ENCODE measurements at regions not wholly inside any gene's neighbourhood (a gene's known extent, or its start where the extent isn't known, plus 50 kb on each side); places are given as distances from the start of the nearest gene placed in this dataset.

GRCh38 chr7:33700001-33700899 lies 205.1 kb upstream of the BMPER start:
- no peak for DNase-seq

DNA sequence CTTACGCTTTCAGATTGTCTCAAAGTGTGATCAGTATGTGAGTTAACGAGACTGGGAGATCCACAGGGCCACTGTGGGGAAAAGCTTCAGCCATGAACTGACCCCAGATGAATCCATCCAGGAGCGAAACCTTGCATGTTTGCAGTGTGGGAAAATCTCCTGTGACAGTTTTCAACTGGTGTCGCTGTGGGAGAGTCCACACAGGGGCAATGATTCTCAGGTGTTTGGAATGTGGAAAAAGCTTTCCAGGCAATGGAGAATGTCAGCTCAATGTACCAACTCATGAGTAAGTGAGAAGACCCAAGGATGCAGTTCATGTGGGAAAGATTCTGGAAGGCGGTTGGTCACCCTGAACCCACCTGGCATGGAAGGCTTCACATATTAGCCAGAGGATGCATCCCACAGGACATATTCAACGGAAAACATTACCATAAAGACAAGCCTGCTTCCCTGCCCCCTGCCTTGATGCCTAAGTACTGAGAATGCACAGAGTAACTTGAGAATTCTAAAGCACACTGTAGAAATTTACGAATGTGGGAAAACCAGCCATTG lies 204.1 kb upstream of the BMPER start:
- DNase-seq, result no peak

DNA sequence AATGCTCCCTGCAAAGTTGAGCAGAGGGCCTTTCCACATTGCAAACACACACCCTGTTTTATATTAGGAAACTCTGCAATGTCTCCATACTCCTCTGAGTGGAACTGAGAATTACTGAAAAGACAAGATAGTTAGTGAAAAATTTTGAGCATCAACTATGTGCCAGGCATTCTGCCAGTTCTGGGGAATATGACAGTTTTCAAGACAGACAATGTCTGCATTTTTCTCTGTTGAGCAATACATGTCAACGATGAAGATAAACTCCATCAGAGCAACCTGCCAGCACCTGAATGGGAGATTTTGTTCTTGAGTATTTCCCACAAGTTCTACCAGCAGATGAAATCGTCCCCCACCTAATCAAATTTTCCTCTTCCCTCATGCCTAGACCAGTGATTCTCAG lies 203.4 kb upstream of the BMPER start:
- no peak for DNase-seq

- DNase-seq, result no peak
Observed at GRCh38 chr7:33702514-33703054, 202.8 kb upstream of the BMPER start.

DNA sequence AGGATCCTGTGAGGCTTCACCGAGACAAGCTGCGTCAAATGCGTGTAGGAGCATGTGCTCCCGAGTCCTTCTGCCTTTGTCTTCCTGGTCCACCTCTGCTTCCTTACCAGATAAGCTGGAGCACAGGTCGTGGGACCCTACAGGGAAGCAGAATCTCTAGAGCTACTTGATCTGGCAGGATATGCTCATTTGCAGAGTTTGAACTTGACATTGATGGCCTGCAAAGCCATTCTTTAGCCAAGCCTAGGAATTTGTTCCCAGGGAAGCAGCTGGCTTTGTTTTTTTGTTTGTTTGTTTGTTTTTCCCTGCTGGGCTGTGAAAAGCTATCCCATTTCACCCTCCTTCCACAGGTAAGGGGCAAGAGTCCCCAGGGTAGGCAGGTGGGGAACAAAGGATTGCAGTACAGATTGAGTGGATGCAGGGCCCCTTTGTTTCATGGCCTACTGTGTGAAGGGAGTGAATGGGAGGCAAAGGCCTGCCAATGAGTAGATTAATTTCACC lies 200.0 kb upstream of the BMPER start:
- no peak for DNase-seq

DNA sequence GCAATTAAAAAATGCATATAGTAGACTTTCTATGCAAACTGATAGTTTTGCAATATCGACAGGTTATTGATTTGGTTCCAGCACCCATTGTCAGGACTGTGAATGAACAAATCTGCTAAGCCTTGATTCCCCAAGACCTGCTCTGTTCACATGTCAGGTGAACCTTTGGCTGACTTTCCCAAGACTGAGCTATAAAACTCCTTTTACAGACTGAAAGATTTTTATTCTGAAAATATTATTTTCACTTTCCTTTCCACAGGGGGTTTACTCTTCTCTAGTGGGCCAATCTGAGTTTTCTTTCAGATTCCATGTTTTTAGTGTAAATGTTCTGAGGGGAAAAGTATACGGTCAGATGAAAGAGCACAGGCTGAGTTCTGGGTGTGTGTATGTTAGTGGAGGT lies 199.2 kb upstream of the BMPER start:
- no peak for DNase-seq

- DNase-seq, result no peak
Observed at GRCh38 chr7:33706771-33707200, 198.6 kb upstream of the BMPER start.

- no peak for DNase-seq
Observed at GRCh38 chr7:33707427-33707826, 197.9 kb upstream of the BMPER start.

DNA sequence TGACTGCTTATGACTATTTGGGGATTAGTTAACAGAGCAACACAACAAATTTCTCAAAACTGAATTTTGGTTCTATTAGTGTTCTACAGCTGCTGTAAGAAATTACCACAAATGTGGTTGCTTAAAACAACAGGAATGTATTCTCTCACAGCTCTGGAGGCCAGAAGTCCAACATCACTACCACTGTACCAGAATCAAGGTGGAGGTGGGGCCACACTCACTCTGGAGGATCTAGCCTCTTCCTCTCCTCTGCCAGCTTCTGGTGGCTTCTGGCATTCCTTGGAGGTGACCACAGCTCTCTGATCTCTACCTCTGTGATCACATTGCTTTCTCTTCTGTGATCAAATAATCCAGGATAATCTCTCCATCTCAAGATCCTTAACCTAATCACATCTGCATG lies 194.7 kb upstream of the BMPER start:
- DNase-seq, result no peak

GRCh38 chr7:33711231-33712019 lies 193.9 kb upstream of the BMPER start:
- DNase-seq, result no peak

DNA sequence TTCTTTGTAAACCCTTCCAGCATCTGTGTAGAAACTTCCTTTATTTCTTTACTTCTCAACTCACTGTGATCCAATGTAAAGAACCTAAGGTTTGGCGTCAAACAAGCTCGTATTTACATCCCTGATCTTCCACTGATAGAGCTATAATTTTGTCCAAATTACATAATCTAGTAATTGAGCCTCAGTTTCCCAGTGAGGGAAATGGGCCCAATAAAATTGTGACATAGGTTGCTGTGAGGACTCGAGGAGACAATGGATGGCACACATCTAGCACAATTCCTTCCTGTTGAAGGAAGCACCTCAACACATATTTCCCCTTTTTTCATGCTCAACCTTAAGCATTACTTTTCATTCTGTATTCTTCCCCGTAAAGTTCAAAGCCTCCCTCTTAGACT lies 193.3 kb upstream of the BMPER start:
- no peak for DNase-seq

DNA sequence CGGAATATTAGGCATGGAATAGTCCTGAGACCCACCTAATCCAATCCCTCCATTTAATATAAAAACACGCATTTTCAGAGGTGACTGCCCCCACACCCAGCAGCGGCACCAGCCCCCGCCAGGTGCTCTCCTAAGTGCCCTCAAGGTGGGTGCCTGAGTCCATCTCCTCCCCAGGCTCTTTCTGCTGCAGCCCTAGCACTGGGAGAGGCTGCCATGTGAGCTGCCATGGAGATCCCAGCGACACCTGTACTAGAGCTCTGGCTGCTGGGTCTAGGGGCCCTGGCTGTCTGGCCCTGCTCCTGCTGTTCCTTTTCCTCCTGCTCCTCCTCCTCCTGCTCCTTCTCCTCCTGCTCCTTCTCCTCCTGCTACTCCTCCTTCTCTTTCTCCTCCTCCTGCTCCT lies 191.1 kb upstream of the BMPER start:
- no peak for DNase-seq

DNA sequence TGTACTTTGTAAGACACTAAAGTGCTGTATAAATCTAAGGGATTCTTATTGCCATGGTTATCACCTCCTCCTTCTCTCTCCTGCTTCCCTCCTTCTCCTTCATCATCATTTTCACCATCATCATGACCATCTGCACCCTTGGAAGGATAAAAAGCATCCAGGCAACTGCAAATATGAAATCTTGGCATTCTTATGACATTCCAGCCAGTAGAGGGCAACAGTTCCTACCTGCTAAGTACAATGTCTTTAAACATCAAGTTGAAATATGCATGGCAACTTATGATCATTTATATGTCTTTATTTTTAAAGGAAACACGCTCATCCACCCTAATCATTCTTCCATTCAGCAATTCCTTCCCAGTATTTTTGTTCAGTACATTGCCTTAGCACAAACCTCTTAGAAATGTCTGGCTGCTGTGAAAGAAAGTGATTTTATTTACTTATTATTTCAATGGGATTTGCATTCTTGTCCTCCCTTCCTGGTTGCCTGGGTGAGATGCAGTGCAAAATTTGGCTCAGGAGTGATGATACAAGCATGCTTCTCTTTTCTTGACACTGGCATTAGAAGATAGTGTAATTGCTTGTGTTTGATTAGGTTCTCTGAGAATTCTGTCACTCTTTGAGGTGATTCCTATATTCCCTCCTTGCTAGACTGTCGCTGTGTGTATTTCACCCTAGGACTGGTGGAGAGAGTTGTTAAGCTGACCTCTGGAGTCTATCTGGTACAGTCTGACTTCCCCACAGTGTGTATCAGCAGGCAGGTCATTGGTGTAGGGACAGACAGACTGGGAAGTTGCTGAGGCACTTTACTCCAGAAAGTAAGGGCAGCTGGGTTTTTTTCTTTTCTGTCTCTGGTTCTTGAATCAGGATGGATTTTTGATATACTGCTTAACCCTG lies 188.5 kb upstream of the BMPER start:
- peak in 1 of 51 donors; percentile 25 for DNase-seq

DNA sequence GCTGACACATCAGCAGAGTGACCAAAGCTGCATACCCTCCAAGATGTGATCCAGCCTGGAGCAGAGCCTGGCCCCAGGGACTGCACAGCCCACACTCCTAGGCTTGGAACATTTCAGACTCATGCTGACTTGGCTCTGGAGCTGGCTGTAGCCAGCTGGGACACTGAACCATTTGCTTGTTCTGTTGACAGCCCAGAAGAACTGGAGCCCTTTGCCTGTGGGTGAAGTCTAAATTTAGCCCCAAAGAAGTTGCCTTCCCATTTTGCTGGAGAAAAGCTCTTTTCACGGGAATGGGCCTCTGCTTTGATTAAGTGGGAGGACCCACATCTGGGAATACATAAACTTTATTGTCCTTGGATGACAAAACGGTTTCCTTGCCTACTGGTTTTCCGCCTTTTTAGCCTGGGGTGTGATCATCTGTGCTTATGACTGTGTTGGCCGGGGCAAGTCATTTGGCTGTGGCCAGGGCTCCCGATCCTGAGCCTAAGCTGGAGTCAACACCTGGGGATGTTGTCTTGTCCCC lies 186.2 kb upstream of the BMPER start:
- peak in 23 of 51 donors; percentile 2 to 54 (median 16) for DNase-seq

DNA sequence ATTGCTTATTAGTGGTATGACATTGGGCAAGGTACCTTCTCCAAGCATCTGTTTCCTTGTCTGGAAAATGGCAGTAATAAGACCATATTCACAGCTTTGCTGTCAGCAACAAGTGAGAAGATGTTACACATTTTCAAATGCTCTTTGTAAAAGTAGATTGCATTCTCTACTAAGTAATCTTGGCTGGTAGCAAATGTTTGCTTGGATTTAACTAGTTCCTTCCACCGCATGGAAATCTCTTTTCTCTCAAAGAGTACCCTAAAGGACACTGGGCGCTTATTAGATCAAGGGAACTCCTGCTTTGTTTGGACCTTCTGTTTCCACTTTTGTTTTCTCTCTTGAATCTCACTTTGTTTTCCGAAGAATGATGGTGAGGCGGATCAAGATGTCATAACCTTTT lies 185.2 kb upstream of the BMPER start:
- no peak for DNase-seq

GRCh38 chr7:33720870-33721269 lies 184.5 kb upstream of the BMPER start:
- no peak for DNase-seq

DNA sequence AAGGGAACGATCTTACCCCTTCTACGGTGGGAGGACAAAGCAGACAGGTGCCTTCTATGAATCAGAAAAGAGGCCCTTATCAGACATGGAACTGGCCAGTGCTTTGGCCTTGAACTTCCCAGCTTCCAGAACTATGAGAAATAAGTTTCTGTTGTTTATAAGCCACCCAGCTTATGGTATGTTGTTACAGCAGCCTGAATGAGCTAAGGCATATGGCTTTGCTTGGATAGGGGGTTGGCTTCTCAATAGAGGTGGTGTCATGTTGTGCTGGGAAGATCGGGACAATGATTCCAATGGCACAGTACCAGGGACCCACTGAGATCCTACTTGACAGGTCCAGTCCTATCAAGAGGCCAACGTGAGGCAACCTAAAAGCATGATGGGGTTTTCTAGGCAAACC lies 183.4 kb upstream of the BMPER start:
- no peak for DNase-seq

DNA sequence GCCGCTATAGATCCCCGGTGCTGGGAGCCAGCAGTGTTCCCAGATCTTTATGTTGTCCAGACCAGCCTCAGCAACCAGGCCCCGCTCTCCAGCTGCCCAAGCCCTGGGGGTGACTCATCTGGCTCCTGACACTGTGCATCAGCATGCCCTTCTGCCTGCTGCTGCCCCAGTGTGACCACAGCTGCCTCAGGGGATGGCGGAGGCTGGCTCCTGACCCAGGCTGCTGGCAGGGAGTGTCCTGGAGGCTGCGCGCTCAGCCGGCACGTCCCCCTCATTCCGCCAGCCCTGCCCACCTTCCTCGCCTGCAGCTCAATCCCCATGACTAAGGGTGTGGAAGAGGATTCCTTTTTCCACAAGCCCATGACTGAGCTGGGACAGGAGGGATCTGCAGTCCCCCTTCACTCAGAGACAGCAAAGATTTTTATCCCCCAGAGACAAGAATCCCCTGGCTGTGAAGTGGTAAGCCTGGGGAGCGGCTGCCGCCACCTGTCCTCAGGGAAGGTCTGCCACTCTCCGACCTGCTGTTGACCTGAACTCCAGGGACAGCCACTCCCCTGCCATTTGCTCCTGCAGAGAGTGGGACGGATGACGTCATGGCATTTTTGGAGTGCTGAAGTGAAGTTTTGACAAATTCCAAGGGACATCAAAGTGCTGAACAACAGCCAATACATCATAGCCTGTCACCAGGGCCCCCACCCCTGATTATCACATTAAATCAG lies 182.8 kb upstream of the BMPER start:
- peak in 12 of 51 donors; percentile 4 to 51 (median 14) for DNase-seq

DNA sequence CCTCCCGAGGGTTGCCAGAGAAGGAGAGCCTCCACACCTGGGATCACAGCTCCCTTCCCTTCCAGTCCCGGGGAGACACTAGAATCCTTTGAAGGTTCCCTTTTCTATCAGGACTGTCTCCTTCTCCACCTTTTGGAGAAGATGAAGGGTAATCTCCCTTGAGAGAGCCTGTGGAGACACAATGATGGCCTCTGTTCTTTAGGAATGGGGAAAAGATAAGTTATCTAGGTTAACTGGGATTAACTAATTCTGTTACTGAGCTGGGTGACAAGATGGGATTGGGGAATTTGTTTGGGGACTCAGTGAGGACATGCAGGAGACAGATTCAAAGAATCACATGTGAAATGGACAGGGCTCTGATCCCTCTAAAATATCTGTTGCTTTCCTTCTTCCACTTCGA lies 181.1 kb upstream of the BMPER start:
- DNase-seq, result no peak
